GM19238 (cell line): ENCODE measurements at regions not wholly inside any gene's neighbourhood (a gene's known extent, or its start where the extent isn't known, plus 50 kb on each side); places are given as distances from the start of the nearest gene placed in this dataset.

Experiments used
- DNase-seq: peaks from one replicate; pipeline ENCODE4 v3.0.0; 2011; ENCODE audit warnings: low spot score; ENCODE audit not compliant: insufficient read length

DNA sequence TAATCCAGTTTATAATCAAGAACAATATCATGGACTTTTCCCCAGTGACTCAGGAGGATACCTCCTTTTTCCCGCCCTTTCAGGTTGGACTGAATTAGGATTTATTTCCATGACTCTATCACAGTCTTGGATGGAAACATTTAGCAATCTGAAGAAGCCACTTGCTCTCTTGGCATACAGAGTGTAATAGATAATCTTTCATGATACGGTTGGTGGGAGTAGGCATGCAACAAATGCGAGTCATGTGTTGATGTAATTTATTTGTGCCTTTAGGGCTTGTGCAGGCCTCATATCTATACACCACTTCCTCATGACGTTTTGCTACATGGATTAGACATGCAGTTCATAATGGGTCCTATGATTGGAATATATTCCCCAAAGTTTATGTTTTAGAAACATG, 54.2 kb upstream of the MCTP2 start:
- no peak for DNase-seq

DNA sequence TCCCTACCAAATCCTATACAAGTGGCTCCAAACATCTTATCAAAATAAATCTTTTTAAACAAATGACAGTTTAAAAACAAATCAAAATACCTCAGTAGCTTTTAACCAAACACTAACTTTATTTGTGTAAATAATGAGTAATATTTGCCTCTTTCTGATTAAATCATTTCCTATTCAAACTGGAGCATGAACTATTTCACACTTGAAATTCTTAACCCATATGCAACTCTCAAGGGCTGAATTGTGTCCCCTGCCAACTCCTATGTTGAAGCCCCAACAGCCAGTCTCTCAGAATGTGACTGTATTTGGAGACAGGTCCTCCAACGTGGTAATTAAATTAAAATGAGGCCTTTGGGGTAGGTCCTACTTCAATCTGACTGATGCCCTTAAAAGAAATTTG, 55.9 kb upstream of the MCTP2 start:
- no peak for DNase-seq

DNA sequence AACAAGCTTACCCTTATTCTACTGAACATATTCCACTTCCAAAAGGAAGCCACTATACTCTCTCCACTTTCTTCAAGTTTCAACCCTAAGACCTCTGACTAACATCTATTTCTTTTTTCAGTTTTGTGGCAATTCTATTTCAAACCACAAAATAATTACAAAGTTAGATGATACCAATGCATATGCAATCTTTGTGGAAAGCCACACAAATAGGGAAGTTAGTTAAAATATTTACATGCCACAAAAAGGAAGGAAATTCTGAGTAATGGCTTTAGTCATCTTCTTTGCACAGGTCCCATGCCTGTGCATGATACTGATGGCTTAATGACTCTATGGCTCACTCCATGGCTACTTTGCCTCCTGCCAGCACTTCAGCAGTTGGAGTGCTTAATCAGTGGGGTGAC, 57.0 kb upstream of the MCTP2 start:
- DNase-seq: no peak

DNA sequence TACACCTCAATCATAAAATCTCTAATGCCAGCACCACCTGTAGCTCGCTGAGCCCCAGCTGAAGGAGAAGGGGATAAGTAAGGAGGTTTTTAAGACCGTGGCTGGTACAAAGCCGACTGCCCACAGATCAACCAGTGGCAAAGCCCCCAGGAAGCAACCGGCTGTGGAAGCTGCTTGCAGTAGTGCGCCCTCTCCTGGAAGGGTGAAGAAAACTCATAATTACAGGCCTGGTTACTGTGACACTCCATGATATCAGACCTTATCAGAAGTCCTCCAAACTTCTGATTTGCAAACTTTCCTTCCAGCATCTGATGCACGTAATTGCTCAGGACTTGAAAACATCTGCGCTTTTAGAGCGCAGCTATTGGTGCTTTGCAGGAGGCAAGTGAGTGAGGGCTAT, 63.1 kb upstream of the MCTP2 start:
- no peak for DNase-seq

DNA sequence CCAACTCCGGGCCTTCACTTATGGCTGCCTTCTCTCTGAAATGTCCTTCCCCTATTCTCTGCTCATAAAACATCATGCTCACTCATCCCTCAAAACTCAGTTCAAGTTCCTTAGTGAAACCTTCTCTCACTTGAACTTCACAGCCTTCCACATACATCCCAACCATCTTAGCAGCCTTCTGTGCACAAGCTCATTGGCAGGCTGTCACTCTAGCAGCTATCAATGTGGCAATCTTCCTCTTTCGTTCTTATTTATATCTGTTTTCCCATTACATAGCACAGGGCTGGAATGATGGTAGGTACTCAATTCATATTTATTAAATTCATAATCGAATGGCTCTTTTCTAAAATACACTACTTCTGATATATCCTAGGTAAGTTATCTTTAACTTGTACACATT, 66.4 kb upstream of the MCTP2 start:
- DNase-seq: no peak

DNA sequence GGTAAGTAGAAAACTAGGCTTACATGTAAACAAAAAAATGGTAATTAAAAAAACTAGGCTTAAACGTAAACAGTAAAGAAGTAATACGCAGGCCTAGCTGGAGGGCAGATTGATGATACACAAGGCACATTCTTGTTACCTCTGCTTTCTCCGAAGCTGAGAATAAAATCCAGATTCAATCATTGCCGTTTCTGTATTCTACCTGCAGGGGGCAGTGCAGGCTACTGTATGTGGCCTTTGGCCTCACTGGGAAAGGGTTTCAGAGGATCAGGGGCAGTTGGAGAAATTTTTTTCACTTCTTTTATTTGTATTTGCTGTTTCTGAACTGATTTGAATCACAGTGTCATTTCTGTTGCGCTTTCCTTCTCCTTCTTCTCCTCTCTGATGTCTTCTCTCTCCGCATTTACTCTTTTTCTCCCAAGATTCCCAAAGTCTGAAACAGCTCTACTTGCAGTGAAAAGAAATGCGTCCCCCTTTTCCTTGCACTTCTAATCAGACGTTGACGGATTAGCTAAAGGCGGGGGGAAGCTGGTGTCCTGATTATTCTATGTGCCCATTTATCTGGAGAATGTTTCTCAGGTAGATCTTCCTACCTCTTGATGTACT, 67.1 kb upstream of the MCTP2 start:
- DNase-seq: no peak

DNA sequence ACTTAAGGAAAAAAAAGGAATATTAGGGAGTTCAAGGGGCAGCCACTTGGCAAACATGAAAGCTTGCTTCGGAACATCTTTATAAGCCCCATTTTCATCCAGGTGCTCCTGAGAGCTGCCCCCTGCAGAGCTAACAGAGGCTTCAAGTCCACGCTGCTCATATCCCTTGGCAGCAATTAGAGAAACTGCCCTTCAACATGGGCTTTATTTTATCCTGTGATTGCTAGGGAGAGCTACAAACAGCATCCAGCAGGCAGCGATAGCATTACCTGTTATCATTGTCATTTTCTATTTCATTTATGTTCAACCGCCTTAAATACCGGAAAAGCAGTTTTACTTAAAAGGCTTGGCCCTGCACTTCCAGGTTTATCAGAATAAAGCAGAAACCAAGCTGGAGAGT, 68.4 kb upstream of the MCTP2 start:
- DNase-seq: no peak

DNA sequence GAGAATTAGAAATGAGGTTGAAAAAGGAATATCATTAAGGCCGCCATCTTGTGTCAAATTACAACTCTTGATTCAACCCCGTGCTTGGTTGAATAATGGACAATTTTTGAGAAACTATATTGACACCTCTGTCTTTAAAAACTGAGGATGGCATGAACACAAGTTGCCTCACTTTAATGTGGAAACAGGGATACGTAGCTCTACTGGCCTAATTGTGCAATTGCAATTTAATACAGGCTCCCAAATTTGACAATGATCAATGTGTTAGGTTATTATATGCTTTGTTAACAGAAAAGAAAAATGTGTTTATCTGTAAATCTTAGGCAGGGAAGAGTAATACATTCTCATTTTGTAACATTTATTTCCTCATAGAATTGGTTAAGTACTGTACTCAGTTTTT, 77.1 kb upstream of the MCTP2 start:
- DNase-seq: no peak

DNA sequence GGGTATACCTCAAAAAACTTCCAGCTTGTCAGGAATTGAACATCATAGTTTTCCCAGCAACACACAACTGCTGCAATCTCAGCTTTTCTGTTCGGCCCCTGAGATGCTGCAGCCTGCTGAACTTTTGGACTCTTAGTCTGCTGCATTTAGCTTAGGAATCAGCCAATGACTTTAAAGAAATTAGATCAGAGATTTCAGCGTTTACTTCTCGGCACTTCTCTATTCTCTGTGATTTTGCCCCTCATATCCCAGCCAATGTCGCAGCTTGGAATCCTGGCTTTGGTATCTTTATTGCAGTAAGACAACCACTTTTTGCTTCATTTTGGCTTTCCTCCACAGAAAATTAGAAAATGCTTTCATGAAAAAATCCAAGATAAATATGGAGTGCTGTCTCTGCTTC, 86.3 kb upstream of the MCTP2 start:
- no peak for DNase-seq

DNA sequence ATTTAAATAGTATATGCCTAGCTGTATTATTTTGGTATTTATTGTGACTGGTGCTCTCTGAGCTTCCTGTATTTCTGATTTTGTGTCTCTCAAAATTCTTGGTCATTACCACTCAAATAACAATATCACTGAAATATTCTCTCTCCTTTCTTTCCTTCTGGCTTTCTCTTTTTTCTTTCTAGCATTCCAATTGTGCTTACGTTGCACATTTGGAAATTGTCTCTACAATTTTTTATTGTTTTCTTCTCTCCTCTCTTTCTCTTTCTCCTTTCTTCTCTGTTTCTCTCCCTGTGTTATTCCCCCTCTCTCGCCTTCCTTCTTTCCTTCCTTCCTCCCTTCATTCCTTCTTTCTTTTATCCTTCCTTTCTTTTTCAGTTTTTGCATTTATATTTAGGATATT, 89.6 kb upstream of the MCTP2 start:
- DNase-seq: no peak

DNA sequence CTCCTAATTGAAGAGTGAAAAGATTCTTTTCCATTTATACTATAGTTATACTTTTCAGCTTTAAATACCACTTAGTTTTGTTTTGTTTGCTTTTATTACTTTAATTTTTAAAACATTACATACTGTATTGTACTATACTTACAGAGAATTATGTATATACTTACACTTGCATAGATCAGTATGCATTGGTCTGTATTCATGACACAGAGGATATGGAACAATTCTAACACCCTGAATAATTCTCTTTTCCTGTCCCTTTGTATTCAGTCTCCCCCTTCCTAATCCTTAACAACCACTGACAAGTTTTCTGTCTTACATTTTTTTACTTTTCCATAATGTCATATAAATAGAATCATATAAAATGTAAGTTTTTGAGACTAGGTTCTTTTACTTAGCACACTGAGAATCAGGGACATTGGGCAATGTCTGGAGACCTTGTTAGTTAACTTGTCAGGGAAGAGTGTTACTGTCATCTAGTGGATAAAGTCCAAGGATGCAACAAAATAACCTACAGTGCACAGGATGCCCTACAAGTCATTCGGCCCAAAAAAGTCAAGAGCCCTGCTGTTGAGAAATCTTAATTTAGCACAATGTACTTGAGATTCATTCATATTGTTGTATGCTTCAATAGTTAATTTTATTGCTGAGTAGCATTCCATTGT, 95.7 kb upstream of the MCTP2 start:
- no peak for DNase-seq

DNA sequence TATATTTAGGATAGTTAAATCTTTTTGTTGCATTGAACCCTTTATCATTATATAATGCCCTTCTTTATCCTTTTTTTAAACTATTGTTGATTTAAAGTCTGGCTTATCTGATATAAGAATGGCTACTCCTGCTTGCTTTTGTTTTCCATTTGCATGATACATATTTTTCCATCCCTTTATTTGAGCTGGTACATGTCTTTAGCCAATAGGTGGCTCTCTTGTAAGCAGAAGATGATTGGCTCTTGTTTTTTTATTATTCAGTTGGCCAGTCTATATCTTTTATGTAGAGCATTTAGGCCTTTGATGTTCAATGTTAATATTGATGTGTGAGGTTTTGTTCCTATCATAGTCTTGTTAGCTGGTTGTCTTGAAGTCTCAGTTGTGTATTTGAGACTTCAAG, 99.5 kb upstream of the MCTP2 start:
- no peak for DNase-seq

DNA sequence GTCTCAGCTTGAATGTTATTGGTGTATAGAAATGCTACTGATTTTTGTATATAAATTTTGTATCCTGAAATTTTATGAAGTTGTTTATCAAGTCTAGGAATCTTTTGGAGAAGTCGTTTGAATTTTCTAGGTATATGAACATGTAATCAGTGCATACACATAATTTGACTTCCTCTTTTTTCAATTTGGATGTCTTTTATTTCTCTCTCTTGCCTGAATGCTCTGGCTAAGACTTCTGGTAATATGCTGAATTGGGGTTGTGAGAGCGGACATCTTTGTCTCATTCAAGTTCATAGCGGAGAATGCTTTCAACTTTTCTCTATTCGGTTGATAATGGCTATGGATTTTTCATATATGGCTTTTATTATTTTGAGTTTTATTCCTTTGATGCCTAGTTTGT, 100.9 kb upstream of the MCTP2 start:
- no peak for DNase-seq

DNA sequence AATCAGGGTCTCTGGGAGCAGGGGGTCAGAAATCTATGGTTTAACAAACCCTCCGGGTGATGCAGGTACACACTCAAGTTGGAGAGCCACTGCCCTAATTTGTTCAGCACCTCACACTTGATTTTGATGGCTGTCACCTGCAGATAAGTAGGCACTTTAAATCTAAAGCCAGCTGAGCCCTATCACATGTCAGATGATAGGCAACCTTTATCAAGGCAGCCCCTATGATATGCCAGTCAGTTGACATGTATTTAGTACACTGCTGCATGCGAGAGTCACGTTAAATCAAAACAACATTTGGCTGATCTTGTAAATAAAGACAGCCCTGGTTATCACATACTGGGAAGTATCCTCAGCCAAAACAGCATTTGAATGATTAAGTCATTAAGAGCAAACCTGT, 104.4 kb upstream of the MCTP2 start:
- no peak for DNase-seq

DNA sequence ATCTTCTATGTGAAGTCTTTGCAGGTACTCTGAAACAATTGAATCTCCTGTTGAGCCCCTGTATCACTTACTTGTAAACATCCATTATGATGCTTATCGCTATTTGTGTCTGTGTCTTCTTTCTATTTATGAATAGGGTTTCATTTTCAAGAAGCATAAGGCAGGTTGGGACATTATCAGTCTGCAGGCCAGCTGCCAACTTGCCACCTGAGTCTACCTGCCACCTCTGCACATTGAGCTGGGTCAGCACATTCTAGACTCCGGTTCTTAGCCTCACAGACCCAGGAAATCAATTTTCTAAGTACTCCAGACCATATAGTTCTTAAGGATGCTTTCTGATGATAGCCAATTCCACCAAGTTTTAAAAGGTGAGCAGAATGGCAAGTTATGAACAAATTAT, 105.7 kb upstream of the MCTP2 start:
- DNase-seq: no peak

DNA sequence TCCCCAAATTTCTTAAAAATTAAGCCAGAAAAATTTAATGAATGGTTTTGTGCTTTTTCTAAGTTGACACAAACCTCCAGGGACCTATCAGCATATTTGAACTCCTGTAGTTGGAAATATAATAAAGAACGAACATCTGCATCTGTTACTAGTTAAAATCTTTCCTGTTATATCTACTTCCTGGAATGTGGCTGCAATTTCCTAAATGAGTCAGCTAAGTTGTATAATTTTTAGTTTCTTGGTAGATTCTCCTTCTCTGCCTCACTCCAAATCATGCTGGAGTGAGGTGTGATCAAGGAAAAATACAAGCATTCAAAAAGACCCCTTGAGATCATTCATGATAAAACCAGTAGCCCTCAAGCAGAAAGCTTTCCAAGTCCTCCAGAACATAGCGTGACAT, 106.2 kb upstream of the MCTP2 start:
- DNase-seq: no peak

DNA sequence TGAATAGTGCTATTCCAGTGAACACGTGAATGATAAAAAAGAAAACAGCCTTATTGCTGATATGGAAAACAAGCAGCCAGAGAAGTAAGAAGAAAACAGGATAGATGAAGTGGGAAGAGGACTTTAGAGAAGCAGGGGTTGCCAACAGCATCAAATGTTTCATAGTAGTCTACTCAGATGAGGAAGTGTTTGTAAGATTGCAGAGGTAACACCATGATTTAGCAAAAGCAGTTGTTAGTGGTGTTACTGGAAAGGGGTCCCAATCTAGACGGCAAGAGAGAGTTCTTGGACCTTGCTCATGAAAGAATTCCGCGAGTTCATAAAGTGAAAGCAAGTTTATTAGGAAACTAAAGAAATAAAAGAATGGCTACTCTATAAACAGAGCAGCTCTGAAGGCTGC, 108.8 kb upstream of the MCTP2 start:
- no peak for DNase-seq

DNA sequence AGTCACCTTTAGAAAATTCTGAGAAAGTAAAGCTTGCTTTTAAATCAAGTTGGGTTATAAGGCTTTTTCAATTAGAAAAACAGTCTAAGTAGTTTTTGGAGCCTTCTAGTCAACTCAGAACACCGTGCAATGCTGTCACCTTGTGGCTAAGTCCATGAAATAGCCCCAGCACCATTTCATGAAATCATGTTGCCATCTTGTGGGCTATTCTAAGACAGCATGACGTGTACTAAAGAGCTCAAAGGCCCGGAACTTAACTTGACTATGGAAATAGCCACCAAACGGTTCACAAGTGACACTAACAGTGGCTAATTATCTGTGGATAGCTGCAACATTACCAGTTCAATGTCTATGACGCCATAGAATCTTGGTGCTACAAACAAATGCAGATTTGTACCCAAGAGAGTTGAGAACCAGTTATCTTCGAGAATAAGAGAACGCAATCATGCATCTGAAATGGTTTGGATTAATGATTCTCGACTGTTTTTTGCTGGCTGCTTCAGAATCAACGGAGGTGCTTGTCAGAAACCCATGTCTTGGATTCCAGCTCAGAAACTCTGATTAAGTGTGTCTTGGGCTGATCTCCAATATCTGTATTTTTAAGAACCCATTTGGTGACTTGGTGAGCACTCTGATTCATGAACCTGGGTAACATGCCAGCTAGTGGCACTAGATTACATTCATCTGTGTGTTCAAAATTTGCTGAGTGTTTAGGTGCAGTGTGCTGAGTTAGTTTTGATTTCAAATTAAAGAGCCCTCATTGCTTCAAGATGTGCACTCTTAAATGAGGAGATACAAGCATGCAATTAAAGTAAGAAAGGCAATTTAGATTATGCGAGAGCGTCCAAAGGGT, 111.2 kb upstream of the MCTP2 start:
- DNase-seq: peak; percentile 19

DNA sequence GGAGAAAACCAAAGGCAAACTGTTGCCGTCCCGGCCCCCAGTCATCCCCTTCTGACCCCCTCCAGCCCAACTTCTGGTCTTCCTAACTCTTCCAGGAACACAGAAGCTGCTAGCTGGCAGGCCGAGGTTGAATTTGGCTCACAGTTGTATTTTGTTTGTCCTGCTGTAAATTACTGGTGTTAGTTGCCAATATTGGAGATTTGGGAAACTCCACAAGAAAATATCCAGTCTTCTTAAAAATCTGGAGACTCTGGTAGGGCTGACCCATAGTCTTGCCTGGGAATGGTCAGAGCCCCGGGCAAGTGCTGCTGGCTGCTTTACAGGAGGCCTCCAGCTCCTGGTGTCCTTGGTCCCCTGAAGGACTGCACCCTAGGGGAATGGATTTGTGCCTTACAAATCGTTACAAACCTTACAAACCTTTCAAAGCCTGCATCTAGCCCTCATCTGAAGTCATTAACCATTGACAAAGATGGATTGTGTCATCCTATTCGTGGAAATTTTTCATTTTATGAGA, 112.0 kb upstream of the MCTP2 start:
- no peak for DNase-seq

DNA sequence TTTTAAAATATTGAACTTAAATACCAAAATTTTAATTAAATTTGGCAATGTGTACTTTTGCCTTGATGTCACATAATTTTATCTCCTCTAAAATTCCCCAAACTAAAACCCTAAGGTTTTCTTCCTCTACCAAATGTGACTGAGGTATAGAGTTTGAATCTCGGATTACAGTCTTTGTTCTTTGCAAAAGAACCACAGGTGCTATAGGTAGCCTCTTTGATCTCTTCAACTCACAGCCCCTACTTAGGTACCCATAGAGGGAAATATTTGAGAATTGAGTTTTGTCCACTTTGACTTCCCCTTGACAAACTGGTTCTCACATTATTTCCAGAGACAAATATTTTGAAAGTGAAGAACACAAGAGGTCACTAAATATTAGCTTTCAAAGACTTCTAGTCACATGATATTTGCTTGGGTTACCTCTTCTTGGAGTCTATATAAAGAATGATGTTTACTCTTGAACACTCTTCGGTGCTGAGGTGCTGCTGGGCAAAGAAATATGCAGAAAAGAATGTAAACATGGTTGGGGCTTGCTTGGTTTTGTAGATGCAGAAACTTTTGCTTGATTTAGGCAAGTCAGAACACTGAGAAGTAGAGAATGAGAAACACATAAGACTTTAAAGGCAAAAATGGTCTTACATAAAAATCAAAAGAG, 120.8 kb upstream of the MCTP2 start:
- DNase-seq: no peak

DNA sequence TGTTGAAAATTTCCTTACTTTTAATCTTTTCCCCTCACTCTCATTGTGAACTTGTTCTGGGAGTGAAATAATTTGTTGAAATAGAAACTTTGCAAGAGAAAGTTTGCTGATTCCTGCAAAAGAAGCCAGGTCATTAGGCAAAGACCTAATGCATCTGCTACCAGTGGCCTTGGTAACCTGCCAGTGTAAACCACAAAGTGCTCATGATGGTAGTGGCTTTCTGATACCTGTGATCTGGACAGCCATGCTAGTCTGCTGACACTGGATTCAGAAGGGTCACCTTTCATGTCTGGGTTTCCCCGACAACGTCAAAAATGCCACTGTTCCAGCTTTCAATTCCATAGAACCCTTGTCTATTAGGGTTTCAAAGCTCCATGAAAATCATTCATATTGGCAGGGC, 123.7 kb upstream of the MCTP2 start:
- DNase-seq: no peak

DNA sequence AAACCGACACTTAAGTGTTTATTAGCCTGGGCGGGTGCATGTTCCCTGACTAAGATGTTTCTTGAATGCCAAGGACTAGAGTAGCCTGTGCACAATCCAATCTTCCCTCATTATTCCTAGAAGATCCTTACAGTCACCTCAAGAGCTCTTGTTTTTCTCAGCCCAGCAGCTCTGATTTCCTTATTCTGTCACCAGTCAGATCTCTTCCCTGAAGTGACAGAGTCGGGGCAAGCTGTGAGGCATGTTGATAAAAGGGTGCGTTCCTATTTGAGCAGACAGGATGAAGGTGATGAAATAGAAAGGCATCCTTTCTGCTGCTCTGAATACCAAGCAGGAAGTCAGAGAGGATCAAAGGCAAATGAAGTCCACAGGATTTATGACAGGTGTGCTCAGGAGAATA, 125.6 kb upstream of the MCTP2 start:
- DNase-seq: no peak
